Occipital lobe (tissue), 1 donor: ENCODE measurements at regions not wholly inside any gene's neighbourhood (a gene's known extent, or its start where the extent isn't known, plus 50 kb on each side); places are given as distances from the start of the nearest gene placed in this dataset.

Experiments used
- DNase-seq: peaks from one replicate; lab custom pipeline; 2025; lab: John Stamatoyannopoulos, UW

DNA sequence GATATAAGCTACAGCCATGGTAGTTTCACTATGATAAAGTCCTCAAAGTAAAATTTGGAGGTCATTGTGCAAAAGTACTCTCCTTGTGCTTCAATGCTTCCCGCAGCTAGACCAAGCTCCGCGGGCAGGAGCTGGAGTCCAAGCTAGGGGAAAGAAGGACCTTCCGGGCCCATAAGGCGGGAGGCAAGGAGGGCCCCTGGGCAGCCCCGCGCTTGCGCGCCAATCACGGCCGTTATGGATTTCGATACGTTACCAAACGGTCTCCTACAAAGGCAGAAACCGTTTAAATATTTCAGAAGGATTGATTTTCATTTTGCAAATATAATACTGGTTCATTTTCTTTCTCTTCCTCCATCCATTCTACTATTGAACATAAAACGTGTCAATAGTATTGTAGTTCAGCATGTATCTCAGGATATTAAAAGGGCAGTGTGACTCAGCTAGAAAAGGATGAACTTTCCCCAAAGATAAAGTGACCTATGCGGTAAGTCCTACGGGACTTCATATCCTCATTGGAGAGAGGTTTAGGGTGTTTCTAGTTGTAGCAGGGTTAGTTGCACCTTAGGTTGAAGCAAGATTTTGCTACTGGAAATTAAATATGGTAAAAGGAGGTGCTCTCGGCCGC lies 128.0 kb downstream of the KIF20B start:
- DNase-seq, result no peak

- DNase-seq, result no peak
These were observed 128.5 kb downstream of the KIF20B start for GRCh38 chr10:89829887-89830269.

DNA sequence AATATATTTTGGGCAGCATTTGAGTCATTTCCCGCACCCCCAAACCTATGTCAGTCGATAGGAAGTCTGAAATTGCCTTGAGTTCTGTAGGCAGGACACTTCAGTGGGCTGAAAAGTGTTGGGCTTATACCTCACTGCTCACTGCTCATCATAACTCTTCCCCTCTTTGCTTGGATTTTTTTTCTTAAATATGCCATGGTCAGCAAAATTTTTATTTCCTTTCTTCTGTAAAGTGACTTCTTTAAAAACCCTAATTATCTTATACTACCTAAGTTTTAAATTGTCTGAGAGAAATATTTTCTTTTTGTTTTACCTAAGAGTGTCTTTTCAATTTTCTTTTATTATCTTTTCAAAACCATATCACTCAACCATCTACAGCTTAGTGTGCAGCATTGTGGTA lies 129.2 kb downstream of the KIF20B start:
- DNase-seq, result no peak

GRCh38 chr10:89836840-89837164 lies 135.4 kb downstream of the KIF20B start:
- no peak for DNase-seq

- no peak for DNase-seq
These were observed 136.0 kb downstream of the KIF20B start for GRCh38 chr10:89837165-89838043.

DNA sequence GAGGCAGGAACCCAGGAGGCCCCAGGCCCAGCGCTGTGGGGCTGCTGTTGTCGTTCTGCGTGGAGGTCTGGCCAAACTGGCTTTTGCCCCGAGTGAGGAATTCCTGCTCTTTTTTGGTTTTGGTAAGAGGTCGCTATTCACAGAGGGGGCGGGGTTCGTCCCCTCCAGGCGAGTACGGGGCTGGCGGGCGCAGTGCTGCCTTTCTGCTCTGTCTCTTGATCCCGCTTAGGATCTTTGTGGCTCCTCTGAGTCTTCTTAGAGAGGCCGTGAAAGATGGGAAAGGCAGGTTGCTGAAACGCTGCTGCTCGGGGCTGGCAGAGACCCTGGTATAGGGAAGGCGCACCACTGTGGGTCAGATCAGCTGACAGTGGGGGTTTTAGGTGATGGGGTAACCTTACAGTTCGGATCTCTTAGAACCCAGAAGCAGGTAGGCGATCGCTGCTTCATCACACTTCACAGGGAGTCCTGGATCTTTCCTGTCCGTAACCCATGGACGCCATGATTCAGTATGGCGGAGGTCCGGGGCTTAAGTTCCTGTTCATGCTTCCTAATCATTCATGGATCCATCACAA lies 136.7 kb downstream of the KIF20B start:
- DNase-seq, result no peak

GRCh38 chr10:89845541-89846280 lies 144.3 kb downstream of the KIF20B start:
- no peak for DNase-seq

- DNase-seq, result no peak
These were observed 144.9 kb downstream of the KIF20B start for GRCh38 chr10:89846281-89846630.

- no peak for DNase-seq
These were observed 145.4 kb downstream of the KIF20B start for GRCh38 chr10:89846786-89847185.

DNA sequence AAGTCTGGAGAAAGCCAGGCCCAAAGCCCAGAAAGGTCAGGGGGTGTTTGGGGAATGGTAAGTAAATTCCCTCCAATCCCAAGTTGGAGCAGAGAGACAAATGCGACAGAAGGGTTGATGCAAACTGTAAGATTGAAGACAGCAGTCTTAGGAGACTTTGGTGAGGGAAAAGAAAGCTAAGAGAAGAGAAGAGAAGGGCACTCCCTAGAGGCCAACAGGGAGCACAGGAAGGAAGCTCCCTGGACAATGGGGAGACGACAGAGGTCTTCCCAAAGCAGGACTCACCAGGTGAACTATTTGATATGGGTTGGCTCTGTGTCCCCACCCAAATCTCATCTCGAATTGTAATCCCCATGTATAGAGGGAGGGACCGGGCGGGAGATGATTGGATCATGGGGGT lies 151.5 kb downstream of the KIF20B start:
- no peak for DNase-seq

DNA sequence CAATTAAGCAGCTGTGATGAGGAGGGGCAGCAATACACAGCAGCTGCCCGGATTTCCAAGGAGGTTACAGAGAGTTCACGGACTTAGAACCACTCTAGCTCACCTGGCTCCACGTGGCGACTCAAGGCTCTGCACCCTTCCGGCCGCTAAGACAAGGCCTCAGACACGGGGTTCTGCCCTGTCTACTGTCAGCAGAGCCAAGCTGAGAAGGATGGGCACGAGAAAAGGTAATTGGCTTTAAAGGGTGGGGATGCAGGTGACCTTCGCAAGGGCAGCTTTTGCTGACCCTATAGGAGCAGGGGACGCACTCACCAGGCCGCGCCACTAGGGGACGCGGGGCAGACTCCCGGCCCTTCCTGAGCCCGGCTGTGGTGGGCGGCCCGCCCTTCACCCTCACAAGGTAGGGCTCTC lies 152.4 kb downstream of the KIF20B start:
- DNase-seq, result no peak

DNA sequence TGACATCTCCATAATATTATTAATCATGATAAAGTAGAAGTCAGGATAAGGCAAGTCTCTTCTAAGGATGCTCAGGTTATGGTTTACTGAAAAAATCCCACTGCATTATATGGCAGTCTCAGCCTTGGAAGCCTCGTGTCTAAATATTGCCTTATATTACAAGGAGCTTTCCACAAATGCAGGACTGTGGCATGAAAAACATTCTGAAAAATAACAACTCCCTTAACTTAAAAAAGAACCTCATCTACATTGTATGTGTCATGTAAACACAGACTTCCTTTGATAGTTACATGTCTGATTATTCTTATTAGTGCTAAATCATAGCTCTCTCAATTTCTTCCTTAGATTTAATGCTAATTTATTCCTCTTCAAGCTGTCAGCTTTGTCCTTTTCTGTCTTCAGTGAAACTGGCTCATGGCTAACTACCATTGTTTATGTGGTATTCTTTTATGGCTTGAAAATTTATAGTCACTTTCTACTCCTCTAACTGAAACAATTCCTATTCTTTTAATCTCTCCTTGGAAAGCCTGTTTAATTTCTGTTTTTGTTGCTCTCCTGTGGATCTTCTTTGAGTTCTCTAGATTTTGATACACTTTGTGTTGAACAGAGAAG lies 156.1 kb downstream of the KIF20B start:
- DNase-seq, result no peak

DNA sequence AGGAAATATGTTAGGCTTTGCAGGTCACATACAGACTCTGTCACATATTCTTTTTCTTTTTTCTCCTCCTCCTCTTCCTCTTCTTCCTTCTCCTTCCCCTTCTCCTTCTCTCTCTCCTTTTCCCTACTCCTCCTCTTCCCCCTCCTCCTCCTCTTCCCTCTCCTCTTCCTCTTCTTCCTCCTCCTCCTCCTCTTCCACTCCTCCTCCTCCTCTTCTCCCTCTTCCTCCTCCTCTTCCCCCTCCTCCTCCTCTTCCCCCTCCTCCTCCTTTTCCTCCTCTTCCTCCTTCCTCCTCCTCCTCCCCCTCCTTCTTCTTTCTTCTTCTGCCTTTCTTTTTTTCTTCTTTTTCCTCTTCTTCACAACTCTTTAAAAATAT lies 159.8 kb downstream of the KIF20B start:
- DNase-seq, result no peak

DNA sequence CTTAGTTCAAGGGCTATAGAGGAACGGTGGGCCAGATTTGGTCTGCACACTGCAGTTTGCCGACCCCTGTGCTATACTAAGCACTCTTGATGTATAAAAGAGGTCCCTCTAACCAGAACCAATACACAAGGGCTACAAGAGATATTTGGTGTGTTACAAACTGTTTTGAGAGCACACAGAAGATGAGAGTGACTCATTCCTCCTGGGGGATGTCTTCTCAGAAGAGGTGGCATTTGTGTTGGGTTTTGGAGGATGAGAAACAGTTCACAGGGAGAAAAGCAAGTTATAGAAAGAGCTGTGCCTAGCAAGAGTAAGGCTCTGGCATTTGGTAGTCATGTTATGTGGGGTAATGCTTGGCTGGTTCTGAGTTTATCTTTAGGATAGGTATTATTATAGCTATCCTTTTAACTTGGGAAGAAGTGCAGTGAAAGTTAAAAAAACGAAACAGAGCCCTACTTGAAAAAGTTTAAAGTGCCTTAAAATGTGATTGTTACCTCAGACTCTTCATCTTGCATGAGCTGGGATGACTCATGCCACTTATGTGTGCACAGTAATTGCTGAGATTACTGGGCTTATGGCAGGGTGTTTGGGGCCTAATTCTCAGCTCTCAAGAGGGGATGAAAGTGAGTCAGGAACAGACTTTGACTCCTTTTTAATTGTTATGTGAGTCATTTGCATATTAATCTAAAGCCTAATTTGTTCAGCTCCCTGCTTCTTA lies 160.4 kb downstream of the KIF20B start:
- no peak for DNase-seq

GRCh38 chr10:89867964-89868363 lies 166.6 kb downstream of the KIF20B start:
- no peak for DNase-seq

DNA sequence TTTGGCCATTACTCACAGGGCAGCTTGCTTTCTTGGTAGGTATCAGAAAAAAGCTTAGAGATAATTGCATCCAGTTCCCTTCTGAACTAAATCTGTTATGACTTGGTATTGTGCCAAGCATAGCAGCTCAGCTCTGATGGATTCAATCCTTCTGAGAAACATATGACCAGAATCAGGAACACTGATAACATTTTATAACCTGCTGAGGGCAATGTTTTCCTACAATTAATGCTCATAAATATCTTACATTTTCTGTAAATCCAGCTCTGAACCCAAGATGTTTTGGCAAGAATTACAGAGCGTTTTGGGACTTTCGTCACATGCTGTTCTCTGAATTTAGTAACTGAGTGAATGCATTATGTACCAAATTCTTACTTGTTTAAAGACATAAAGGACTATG lies 167.8 kb downstream of the KIF20B start:
- DNase-seq, result no peak

DNA sequence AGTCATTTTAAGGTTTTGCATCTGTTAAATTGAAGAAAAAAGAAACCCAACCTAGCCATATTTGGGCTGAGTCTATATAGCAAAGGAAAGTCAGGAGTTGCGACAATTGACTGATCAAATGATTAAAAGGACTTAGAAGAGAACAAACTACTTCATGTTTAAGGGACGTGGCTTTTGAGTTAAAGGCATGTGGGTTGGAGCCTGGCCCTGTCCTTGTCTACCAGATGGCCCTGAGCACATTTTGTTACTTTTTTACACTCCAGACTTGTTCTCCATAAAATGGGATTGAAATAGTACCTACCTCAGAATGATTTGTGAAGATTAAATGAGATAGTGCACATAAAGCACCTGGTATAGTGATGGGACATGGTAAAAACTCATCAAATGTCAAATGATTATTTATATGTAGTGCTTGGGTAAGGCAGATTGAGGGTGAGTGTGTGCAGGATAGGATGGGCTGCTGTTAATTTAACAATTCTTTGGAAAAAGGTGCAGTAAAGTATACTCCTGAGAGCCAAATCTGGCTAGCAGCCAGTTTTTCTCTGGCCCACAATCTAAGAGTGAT lies 168.3 kb downstream of the KIF20B start:
- no peak for DNase-seq

DNA sequence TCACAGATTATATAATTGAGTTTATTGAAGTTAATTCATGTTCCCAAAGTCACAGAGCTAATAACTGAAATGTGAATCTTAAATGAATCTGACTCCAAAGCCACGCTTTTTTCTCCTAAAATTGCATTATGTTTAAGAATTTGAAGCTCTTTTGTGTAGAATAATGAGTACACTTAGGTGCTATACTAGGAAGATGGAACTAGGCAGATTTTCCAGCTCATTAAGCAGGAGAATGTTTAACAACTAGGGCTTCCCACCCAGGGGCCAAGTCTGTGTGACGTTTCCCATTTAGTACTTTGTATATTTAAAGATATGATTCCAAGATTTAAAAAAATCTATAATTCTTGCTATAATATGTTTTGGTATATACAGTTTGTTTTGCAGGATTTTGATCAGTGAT lies 169.5 kb downstream of the KIF20B start:
- no peak for DNase-seq

GRCh38 chr10:89873055-89873454 lies 171.7 kb downstream of the KIF20B start:
- DNase-seq, result no peak

DNA sequence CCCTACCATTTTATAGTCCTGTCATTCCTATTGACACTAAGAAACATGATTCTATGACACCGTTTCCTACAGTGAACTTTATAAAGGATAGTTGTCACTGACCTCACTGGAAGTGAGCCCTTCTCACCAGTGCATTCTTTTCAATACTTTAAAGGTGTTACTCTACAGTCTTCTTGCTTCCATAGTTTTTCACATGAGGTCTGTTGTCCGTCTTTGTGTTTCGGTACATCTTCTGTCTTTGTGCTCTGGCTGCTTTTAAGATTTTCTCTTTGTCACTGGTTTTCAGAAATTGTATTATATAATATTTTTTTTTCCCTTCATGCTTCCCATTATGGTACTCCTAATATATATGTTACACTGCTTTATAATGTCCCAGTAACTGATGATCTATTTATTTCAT lies 174.2 kb downstream of the KIF20B start:
- no peak for DNase-seq

DNA sequence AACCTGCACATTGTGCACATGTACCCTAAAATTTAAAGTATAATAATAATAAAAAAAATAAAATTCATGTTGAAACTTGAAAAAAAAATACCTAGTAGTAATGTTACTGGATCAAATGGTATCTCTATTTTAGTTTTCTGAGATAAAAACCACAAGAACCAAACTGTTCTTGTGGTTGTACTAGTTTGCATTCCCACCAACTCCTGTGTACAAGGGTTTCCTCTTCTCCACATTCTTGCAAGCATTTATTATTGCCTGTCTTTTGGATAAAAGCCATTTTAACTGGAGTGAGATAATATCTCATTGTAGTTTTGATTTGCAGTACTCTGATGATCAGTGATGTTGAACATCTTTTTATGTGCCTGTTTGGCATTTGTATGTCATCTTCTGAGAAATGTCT lies 177.7 kb downstream of the KIF20B start:
- no peak for DNase-seq
